Neural crest cell (in vitro differentiated cells): ENCODE measurements at regions not wholly inside any gene's neighbourhood (a gene's known extent, or its start where the extent isn't known, plus 50 kb on each side); places are given as distances from the start of the nearest gene placed in this dataset.

Experiments
- DNase-seq: peaks from one replicate; pipeline ENCODE4 v3.0.0; 2021; ENCODE audit warnings: low read depth, mixed read lengths, low spot score
- H3K27ac Mint-ChIP-seq: one replicate; pipeline ENCODE4 v1.8.0; 2021; ENCODE audit warnings: mild to moderate bottlenecking, mixed read lengths; ENCODE audit not compliant: unreplicated experiment
- H3K27me3 Mint-ChIP-seq: 2 replicates; pipeline ENCODE4 v1.8.0; 2021; ENCODE audit warnings: low read depth, mild to moderate bottlenecking, mixed read lengths
- H3K36me3 Mint-ChIP-seq: 2 replicates; pipeline ENCODE4 v1.8.0; 2021; ENCODE audit warnings: low read depth, mild to moderate bottlenecking, mixed read lengths
- H3K4me1 Mint-ChIP-seq: 2 replicates; pipeline ENCODE4 v1.8.0; 2021; ENCODE audit warnings: mixed read lengths
- H3K4me3 Mint-ChIP-seq: one replicate; pipeline ENCODE4 v1.8.0; 2021; ENCODE audit warnings: mild to moderate bottlenecking, mixed read lengths
- H3K9me3 Mint-ChIP-seq: 2 replicates; pipeline ENCODE4 v1.8.0; 2021; ENCODE audit warnings: mixed read lengths
- CTCF ChIP-seq: fragments of 200-600 bp; sonication (generic); conservative IDR thresholded peaks from 2 replicates; pipeline ENCODE4 v1.5.0; 2021; ENCODE audit warnings: antibody characterized with exemption, mild to moderate bottlenecking

GRCh38 chr13:81658598-81659370 lies 1317.9 kb upstream of the SPRY2 start:
- Mint-ChIP-seq H3K36me3 (no peaks in the 10 kb centered on the region), H3K4me1 (no peaks in the 10 kb centered on the region), H3K27ac (no peak overlapping the region), H3K9me3 (peaks cover 12% of the 10 kb centered on the region), H3K4me3 (no peak overlapping the region), H3K27me3 (no peaks in the 10 kb centered on the region)
- no peak for TF ChIP-seq CTCF
- no peak for DNase-seq

- DNase-seq = no peak
- Mint-ChIP-seq H3K9me3 (no peaks in the 10 kb centered on the region), H3K4me1 (no peaks in the 10 kb centered on the region), H3K27me3 (no peaks in the 10 kb centered on the region), H3K4me3 (no peak overlapping the region), H3K36me3 (no peaks in the 10 kb centered on the region), H3K27ac (no peak overlapping the region)
- TF ChIP-seq CTCF = peak; percentile 62
These were observed 1299.2 kb upstream of the SPRY2 start for GRCh38 chr13:81639984-81640582.

GRCh38 chr13:81637457-81637856 lies 1296.5 kb upstream of the SPRY2 start:
- H3K27ac Mint-ChIP-seq = no peak overlapping the region
- no peak for TF ChIP-seq CTCF

GRCh38 chr13:81636120-81636519 lies 1295.2 kb upstream of the SPRY2 start:
- Mint-ChIP-seq H3K36me3 (no peaks in the 10 kb centered on the region), H3K4me3 (no peak overlapping the region), H3K9me3 (no peaks in the 10 kb centered on the region), H3K27me3 (no peaks in the 10 kb centered on the region), H3K27ac (no peak overlapping the region), H3K4me1 (no peaks in the 10 kb centered on the region)
- TF ChIP-seq CTCF = no peak
- no peak for DNase-seq

More at GRCh38 chr13:81637457-81637856, 1296.5 kb upstream of the SPRY2 start:
- H3K36me3 Mint-ChIP-seq = no peaks in the 10 kb centered on the region
- H3K27me3 Mint-ChIP-seq = no peaks in the 10 kb centered on the region
- no peaks in the 10 kb centered on the region for H3K9me3 Mint-ChIP-seq
- DNase-seq = no peak
- H3K4me3 Mint-ChIP-seq = no peak overlapping the region
- H3K4me1 Mint-ChIP-seq = no peaks in the 10 kb centered on the region

GRCh38 chr13:81615031-81615430 lies 1274.1 kb upstream of the SPRY2 start:
- no peak for DNase-seq
- Mint-ChIP-seq H3K4me3 (no peak overlapping the region), H3K4me1 (no peaks in the 10 kb centered on the region), H3K9me3 (peaks cover 3% of the 10 kb centered on the region), H3K27me3 (no peaks in the 10 kb centered on the region), H3K27ac (no peak overlapping the region), H3K36me3 (no peaks in the 10 kb centered on the region)
- no peak for TF ChIP-seq CTCF
